ENCODE measurements at regions not wholly inside any gene's neighbourhood (a gene's known extent, or its start where the extent isn't known, plus 50 kb on each side); places are given as distances from the start of the nearest gene placed in this dataset. TPM values are rescaled to one million over a fixed set of nuclear protein-coding genes. Genes with fewer than 3 reads are reported as not detected.

DNA sequence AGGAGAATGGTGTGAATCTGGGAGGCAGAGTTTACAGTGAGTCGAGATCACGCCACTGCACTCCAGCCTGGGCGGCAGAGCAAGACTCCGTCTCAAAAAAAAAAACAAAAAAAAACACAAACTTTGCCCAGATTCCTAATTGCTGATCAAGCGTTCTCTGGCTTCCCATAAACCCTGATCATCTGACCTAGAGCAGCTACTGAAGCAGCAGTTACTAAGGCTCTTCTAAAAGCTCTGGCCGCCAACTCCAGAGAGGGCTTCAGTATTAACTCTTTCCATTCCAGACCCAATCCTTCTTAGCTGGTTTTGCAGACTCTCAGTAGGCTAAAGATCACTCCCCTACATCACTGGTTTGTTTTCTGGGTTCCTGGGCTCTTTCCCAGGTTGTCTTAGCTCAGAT is 201.6 kb downstream of the IGSF11 start:
- TF ChIP-seq, protein P1, sequence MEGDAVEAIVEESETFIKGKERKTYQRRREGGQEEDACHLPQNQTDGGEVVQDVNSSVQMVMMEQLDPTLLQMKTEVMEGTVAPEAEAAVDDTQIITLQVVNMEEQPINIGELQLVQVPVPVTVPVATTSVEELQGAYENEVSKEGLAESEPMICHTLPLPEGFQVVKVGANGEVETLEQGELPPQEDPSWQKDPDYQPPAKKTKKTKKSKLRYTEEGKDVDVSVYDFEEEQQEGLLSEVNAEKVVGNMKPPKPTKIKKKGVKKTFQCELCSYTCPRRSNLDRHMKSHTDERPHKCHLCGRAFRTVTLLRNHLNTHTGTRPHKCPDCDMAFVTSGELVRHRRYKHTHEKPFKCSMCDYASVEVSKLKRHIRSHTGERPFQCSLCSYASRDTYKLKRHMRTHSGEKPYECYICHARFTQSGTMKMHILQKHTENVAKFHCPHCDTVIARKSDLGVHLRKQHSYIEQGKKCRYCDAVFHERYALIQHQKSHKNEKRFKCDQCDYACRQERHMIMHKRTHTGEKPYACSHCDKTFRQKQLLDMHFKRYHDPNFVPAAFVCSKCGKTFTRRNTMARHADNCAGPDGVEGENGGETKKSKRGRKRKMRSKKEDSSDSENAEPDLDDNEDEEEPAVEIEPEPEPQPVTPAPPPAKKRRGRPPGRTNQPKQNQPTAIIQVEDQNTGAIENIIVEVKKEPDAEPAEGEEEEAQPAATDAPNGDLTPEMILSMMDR (IDR thresholded peaks at IDR 0.05; ENCODE audit: low read depth, low read length) = no peak
- ChIA-PET POLR2A (no interaction called here), CTCF (no interaction called here)
- no peak overlapping the region for H3K4me3 ChIP-seq (ENCODE audit: low read depth, low read length)
- no peaks in the 10 kb centered on the region for H3K27me3 ChIP-seq (ENCODE audit: control insufficient read depth, insufficient read depth, low read length)
- no peaks in the 10 kb centered on the region for H3K9me3 ChIP-seq (ENCODE audit: control insufficient read depth, insufficient read depth, low read length)
- no peak overlapping the region for H3K27ac ChIP-seq (ENCODE audit: low read depth, low read length)
- DNase-seq (ENCODE audit: low read depth, low spot score) = no peak

DNA sequence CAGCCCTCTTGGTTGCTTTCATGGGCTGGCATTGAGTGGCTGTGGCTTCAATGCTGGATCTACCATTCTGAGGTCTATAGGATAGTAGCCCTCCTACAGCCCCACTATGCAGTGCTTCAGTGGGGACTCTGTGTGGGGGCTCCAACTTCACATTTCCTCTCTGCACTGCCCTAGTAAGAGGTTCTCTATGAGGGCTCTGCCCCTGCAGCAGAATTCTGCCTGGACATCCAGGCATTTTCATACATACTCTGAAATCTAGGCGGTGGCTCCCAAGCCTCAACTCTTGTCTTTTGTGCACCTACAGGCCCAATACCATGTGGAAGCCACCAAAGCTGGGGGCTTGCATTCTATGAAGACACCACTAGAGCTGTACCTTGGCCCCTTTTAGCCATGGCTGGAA is 195.8 kb downstream of the IGSF11 start:
- peaks cover 14% of the 10 kb centered on the region for H3K9me3 ChIP-seq (ENCODE audit: control insufficient read depth, insufficient read depth, low read length)
- DNase-seq (ENCODE audit: low read depth, low spot score) = no peak
- H3K4me3 ChIP-seq (ENCODE audit: low read depth, low read length) = no peak overlapping the region
- TF ChIP-seq, protein P1 (IDR thresholded peaks at IDR 0.05; ENCODE audit: low read depth, low read length) = no peak
- POLR2A ChIA-PET = no interaction called here
- CTCF ChIA-PET = no interaction called here
- H3K27ac ChIP-seq (ENCODE audit: low read depth, low read length) = no peak overlapping the region
- H3K27me3 ChIP-seq (ENCODE audit: control insufficient read depth, insufficient read depth, low read length) = no peaks in the 10 kb centered on the region

DNA sequence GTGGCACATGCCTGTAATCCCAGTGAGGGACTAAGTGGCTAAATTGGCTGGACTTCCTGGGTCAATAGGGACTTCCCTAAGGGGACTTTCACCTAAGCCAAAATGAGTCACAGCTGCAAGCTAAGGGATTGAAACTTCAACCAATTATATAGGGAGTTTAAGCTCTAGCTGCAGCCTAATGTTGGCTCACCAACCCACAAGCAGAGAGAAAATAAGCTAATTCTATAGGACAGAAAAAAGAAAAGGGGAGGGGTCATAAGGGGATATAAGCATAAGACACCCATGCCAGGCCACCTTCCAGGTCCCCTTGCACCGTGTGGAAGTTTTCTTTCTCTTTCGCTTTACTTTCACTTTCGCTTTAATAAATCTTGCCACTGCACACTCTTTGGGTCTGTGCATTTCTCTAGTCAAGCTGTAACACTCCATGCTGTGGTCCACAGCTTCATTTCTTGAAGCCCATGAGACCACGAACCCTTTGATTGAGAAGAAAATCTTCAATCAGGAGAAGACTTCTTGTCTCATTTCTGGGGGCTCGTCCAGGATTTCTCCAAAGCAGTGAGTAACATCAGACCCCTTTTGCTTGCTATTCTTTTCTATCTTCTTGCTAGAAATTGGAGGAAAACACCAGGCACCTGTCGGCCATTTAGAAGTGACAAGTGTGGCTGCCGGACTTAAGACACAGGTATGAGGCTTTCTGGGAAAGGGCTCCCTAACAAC is 192.3 kb downstream of the IGSF11 start:
- POLR2A ChIA-PET = no interaction called here
- Histone ChIP-seq H3K27ac (ENCODE audit: low read depth, low read length) (no peak overlapping the region), H3K9me3 (ENCODE audit: control insufficient read depth, insufficient read depth, low read length) (peaks cover 14% of the 10 kb centered on the region), H3K4me3 (ENCODE audit: low read depth, low read length) (no peak overlapping the region), H3K27me3 (ENCODE audit: control insufficient read depth, insufficient read depth, low read length) (no peaks in the 10 kb centered on the region)
- TF ChIP-seq, protein P1 (IDR thresholded peaks at IDR 0.05; ENCODE audit: low read depth, low read length) = no peak
- CTCF ChIA-PET = no interaction called here
- no peak for DNase-seq (ENCODE audit: low read depth, low spot score)

DNA sequence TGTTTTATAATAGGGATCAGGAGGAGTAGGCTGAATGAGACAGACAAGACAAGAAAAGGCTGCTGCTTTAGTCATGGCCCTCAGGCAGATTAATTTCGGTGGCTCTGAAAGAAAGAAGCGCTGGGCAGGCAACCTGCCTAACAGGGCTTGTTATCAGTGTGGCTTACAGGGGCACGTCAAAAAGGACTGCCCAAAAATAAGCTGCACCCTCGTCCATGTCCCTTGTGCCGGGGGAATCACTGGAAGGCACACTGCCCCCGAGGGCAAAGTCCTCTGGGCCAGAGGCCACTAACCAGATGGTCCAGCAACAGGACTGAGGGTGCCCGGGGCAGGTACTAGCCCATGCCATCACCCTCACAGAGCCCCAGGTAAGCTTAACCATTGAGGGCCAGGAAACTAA is 188.5 kb downstream of the IGSF11 start:
- ChIA-PET CTCF (no interaction called here), POLR2A (no interaction called here)
- Histone ChIP-seq H3K4me3 (ENCODE audit: low read depth, low read length) (no peak overlapping the region), H3K9me3 (ENCODE audit: control insufficient read depth, insufficient read depth, low read length) (peaks cover 14% of the 10 kb centered on the region; the same call in 1 of the 2 replicates), H3K27me3 (ENCODE audit: control insufficient read depth, insufficient read depth, low read length) (no peaks in the 10 kb centered on the region), H3K27ac (ENCODE audit: low read depth, low read length) (no peak overlapping the region)
- no peak for DNase-seq (ENCODE audit: low read depth, low spot score)
- TF ChIP-seq, protein P1 (IDR thresholded peaks at IDR 0.05; ENCODE audit: low read depth, low read length) = no peak

Small RNA genes in the stretch of these regions (small RNA-seq; reads per million reads assigned to genes)
- gene MIR4447 (ENCODE audit: insufficient read length, low read depth) = not detected
- gene RF01884 (ENCODE audit: insufficient read length, low read depth) = not detected
- not detected for gene RNU5E-8P (ENCODE audit: insufficient read length, low read depth)
- gene RNU6-1200P (ENCODE audit: insufficient read length, low read depth) = not detected
